Gastrocnemius medialis (tissue), 4 donors: ENCODE measurements at regions not wholly inside any gene's neighbourhood (a gene's known extent, or its start where the extent isn't known, plus 50 kb on each side); places are given as distances from the start of the nearest gene placed in this dataset.
A peak's percentile ranks its signal among the peaks of the same experiment; 100 is the strongest.

Experiments
- ATAC-seq, 2 donors: fragments of 150-250 bp; one replicate each; pipeline ENCODE4 v1.9.1; 2016
- DNase-seq, 2 donors: peaks; one replicate each; pipeline ENCODE4 v3.0.0-alpha.2; 2019
- H3K27ac ChIP-seq, 4 donors: fragments of 200-600 bp; sonication (generic); 1 replicate in 1 of 4; 2 replicates in 3 of 4; pipeline ENCODE4 v1.5.1; 2016 to 2018; ENCODE audit warnings: mild to moderate bottlenecking in 2 of 4, moderate library complexity in 1 of 4
- H3K27me3 ChIP-seq, 3 donors: fragments of 200-600 bp; sonication (generic) in 2 of 3; 1 replicate in 1 of 3; 2 replicates in 2 of 3; pipeline versions ENCODE4 v1.5.1 to v1.6.0; 2016 to 2019; ENCODE audit warnings: mild to moderate bottlenecking in 1 of 3, moderate library complexity in 1 of 3
- H3K36me3 ChIP-seq, 2 donors: fragments of 200-600 bp; sonication (generic) in 1 of 2; one replicate each; pipeline ENCODE4 v1.5.1; 2017 to 2018
- H3K4me1 ChIP-seq, 2 donors: fragments of 200-600 bp; sonication (generic) in 1 of 2; one replicate each; pipeline ENCODE4 v1.5.1; 2016 to 2017; ENCODE audit warnings: mild to moderate bottlenecking in 2 of 2
- H3K4me3 ChIP-seq, 4 donors: fragments of 200-600 bp; sonication (generic) in 3 of 4; 1 replicate in 1 of 4; 2 replicates in 3 of 4; pipeline ENCODE4 v1.5.1; 2016 to 2019; ENCODE audit warnings: mild to moderate bottlenecking in 2 of 4
- H3K9me3 ChIP-seq, 3 donors: fragments of 200-600 bp; sonication (generic) in 2 of 3; 1 replicate in 1 of 3; 2 replicates in 2 of 3; pipeline ENCODE4 v1.5.1; 2016 to 2019
- CTCF ChIP-seq, 5 experiments: fragments of 450-650 bp in 3 of 5; fragments of 200-600 bp in 2 of 5; sonication (generic) in 2 of 5; IDR thresholded peaks in 4 of 5; conservative IDR thresholded peaks in 1 of 5; 1 replicate in 4 of 5; 2 replicates in 1 of 5; pipeline ENCODE4 v1.5.1; 2016 to 2019; ENCODE audit warnings: antibody characterized with exemption in 5 of 5, mild to moderate bottlenecking in 3 of 5, moderate library complexity in 3 of 5
- POLR2A ChIP-seq, 2 donors: fragments of 450-650 bp; IDR thresholded peaks; one replicate each; pipeline ENCODE4 v1.6.1; 2017; ENCODE audit warnings: antibody characterized with exemption in 2 of 2, mild to moderate bottlenecking in 2 of 2, moderate library complexity in 2 of 2
- in situ Hi-C, 4 donors: fragments of 200-750 bp; cut with MboI; loops; one replicate each; pipeline versions ENCODE4 v1.15.0 to v1.8.0; 2017; ENCODE audit warnings: low sequenced_read_pairs in 4 of 4
- intact Hi-C: fragments of 100-400 bp; cut with DNase I; formaldehyde crosslinking; loops from one replicate; pipeline ENCODE4 v1.15.1; 2023; ENCODE audit warnings: low total_unique reads

GRCh38 chr3:30343067-30343831 is 263.2 kb upstream of the TGFBR2 start:
- in situ Hi-C loops (no loop called here), intact Hi-C loops (no loop called here)
- no peak for DNase-seq
- Histone ChIP-seq H3K4me1 (peaks cover 0 to 6% of the 10 kb centered on the region in 2 donors), H3K36me3 (no peaks in the 10 kb centered on the region), H3K27ac (peak overlapping the region; percentile 10 to 48 (median 40)), H3K4me3 (no peak overlapping the region), H3K9me3 (no peaks in the 10 kb centered on the region), H3K27me3 (no peaks in the 10 kb centered on the region)
- TF ChIP-seq POLR2A (IDR thresholded peaks at IDR 0.05) (no peak), CTCF (IDR thresholded peaks at IDR 0.05 in 4 of 5, conservative IDR thresholded peaks at IDR 0.05 in 1 of 5) (no peak)
- peak in 1 of 2 donors; percentile 11 for ATAC-seq

- H3K27ac ChIP-seq = peak overlapping the region in 2 of 4 donors; percentile 7 to 39
- in situ Hi-C loops (no loop called here), intact Hi-C loops (no loop called here)
- no peaks in the 10 kb centered on the region for H3K36me3 ChIP-seq
- ATAC-seq (no peak), DNase-seq (no peak)
- no peaks in the 10 kb centered on the region for H3K9me3 ChIP-seq
- H3K4me1 ChIP-seq = peaks cover 0 to 9% of the 10 kb centered on the region in 2 donors
- TF ChIP-seq POLR2A (IDR thresholded peaks at IDR 0.05) (no peak), CTCF (IDR thresholded peaks at IDR 0.05 in 4 of 5, conservative IDR thresholded peaks at IDR 0.05 in 1 of 5) (no peak)
- no peaks in the 10 kb centered on the region for H3K27me3 ChIP-seq
- no peak overlapping the region for H3K4me3 ChIP-seq
Observed at GRCh38 chr3:30343861-30344260, 262.5 kb upstream of the TGFBR2 start.

- intact Hi-C loops = no loop called here
- peak overlapping the region in 2 of 4 donors; percentile 7 to 39 for H3K27ac ChIP-seq
Observed at GRCh38 chr3:30344288-30344687, 262.1 kb upstream of the TGFBR2 start.

GRCh38 chr3:30346933-30347320 is 259.5 kb upstream of the TGFBR2 start:
- Histone ChIP-seq H3K9me3 (no peaks in the 10 kb centered on the region), H3K27ac (no peak overlapping the region), H3K36me3 (no peaks in the 10 kb centered on the region), H3K4me3 (no peak overlapping the region), H3K4me1 (peaks cover 0 to 18% of the 10 kb centered on the region in 2 donors), H3K27me3 (no peaks in the 10 kb centered on the region)
- in situ Hi-C loops (no loop called here), intact Hi-C loops (no loop called here)
- TF ChIP-seq POLR2A (IDR thresholded peaks at IDR 0.05) (no peak), CTCF (IDR thresholded peaks at IDR 0.05 in 4 of 5, conservative IDR thresholded peaks at IDR 0.05 in 1 of 5) (no peak)
- DNase-seq (no peak), ATAC-seq (no peak)

More at GRCh38 chr3:30344288-30344687, 262.1 kb upstream of the TGFBR2 start:
- in situ Hi-C loops = no loop called here
- TF ChIP-seq POLR2A (IDR thresholded peaks at IDR 0.05) = no peak
- TF ChIP-seq CTCF (IDR thresholded peaks at IDR 0.05 in 4 of 5, conservative IDR thresholded peaks at IDR 0.05 in 1 of 5) = no peak
- H3K4me3 ChIP-seq = no peak overlapping the region
- ATAC-seq (no peak), DNase-seq (no peak)
- no peaks in the 10 kb centered on the region for H3K27me3 ChIP-seq
- H3K4me1 ChIP-seq = peaks cover 0 to 13% of the 10 kb centered on the region in 2 donors
- H3K9me3 ChIP-seq = no peaks in the 10 kb centered on the region
- H3K36me3 ChIP-seq = no peaks in the 10 kb centered on the region
